SK-N-SH (cell line): ENCODE measurements at regions not wholly inside any gene's neighbourhood (a gene's known extent, or its start where the extent isn't known, plus 50 kb on each side); places are given as distances from the start of the nearest gene placed in this dataset.

ENCODE experiments used
- CHD2 ChIP-seq: fragments of 150-350 bp; IDR thresholded peaks from 2 replicates; pipeline ENCODE4 v1.6.1; 2018; ENCODE audit warnings: low read length; ENCODE audit not compliant: partially characterized antibody
- CTCF ChIP-seq: fragments of 200-600 bp; sonication (generic); IDR thresholded peaks from 2 replicates; pipeline ENCODE4 v1.6.1; 2017; ENCODE audit warnings: antibody characterized with exemption, mild to moderate bottlenecking, moderate library complexity
- FOXJ3 ChIP-seq: sonication (generic); formaldehyde crosslinking; IDR thresholded peaks from 2 replicates; pipeline ENCODE4 v1.5.1; 2020; ENCODE audit warnings: mild to moderate bottlenecking, missing genetic modification reagents
- FOXM1 ChIP-seq: IDR thresholded peaks from 2 replicates; pipeline ENCODE4 v1.4.0; 2012; ENCODE audit warnings: low read depth, mild to moderate bottlenecking
- MAX ChIP-seq: IDR thresholded peaks from 2 replicates; pipeline ENCODE4 v1.4.0; 2012; ENCODE audit warnings: low read depth
- MXI1 ChIP-seq: IDR thresholded peaks from 2 replicates; pipeline ENCODE4 v1.6.1; 2012; ENCODE audit warnings: mild to moderate bottlenecking, low read depth, low read length, improper control_type of control experiment
- NRF1 ChIP-seq: IDR thresholded peaks from 2 replicates; pipeline ENCODE4 v1.6.1; 2012; ENCODE audit warnings: low read depth, mild to moderate bottlenecking, low read length
- POLR2AphosphoS5 ChIP-seq: IDR thresholded peaks from 2 replicates; pipeline ENCODE4 v1.6.1; 2012; ENCODE audit warnings: low read depth, low read length
- RAD21 ChIP-seq: IDR thresholded peaks from 2 replicates; pipeline ENCODE4 v1.6.1; 2012; ENCODE audit warnings: mild to moderate bottlenecking, low read length
- SIN3A ChIP-seq: IDR thresholded peaks from 2 replicates; pipeline ENCODE4 v1.6.1; 2012; ENCODE audit warnings: low read depth, mild to moderate bottlenecking, low read length, moderate library complexity, borderline replicate concordance
- TCF12 ChIP-seq: IDR thresholded peaks from 2 replicates; pipeline ENCODE4 v1.4.0; 2012
- USF1 ChIP-seq: IDR thresholded peaks from 2 replicates; pipeline ENCODE4 v1.4.0; 2012; ENCODE audit warnings: low read depth, borderline replicate concordance
- TF ChIP-seq, protein P1 (sequence below): fragments of 150-350 bp; IDR thresholded peaks from 2 replicates; pipeline ENCODE4 v1.6.1; 2016; ENCODE audit warnings: mild to moderate bottlenecking, low read depth, low read length

DNA sequence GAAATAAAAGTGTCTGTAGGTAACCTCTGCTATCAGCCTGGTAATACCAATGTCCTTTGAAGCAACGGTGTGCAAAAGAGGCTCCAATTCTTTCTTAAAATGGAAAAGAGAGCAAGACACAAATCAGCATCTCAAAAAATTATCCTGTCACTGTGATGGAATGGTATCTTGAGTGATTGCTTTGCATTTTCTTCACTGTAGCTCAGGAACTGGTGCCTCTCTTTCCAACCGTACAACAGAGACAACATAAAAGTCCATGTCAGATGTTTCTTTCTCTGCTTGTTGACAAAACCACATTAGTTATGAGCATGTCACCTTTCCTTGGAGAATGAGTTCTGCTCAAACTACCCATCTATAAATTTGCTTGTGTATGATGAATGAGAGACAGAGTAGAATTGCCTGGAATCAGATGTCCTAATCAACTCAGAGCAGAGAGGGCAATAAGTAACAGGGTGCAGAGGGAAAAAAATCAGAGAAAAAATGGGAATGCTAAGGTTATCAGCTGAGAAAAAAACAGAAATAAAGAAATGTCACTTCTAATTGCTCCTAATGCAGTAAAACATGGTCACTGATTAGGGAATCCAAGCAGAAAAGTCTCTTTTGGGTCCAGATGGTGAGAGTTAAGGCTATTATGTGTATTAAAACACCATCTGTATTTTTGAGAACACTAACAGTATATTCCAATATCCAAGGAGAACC, 465.0 kb upstream of the ATP2B1 start:
- no peak for TF ChIP-seq NRF1
- TF ChIP-seq FOXM1, result no peak
- no peak for TF ChIP-seq CTCF
- TF ChIP-seq TCF12, result no peak
- TF ChIP-seq RAD21, result no peak
- no peak for TF ChIP-seq FOXJ3
- no peak for TF ChIP-seq MAX
- no peak for TF ChIP-seq MXI1
- no peak for TF ChIP-seq USF1
- no peak for TF ChIP-seq SIN3A
- no peak for TF ChIP-seq CHD2
- TF ChIP-seq, protein P1, sequence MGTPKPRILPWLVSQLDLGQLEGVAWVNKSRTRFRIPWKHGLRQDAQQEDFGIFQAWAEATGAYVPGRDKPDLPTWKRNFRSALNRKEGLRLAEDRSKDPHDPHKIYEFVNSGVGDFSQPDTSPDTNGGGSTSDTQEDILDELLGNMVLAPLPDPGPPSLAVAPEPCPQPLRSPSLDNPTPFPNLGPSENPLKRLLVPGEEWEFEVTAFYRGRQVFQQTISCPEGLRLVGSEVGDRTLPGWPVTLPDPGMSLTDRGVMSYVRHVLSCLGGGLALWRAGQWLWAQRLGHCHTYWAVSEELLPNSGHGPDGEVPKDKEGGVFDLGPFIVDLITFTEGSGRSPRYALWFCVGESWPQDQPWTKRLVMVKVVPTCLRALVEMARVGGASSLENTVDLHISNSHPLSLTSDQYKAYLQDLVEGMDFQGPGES, result no peak
- TF ChIP-seq POLR2AphosphoS5, result no peak
